ENCODE measurements at regions not wholly inside any gene's neighbourhood (a gene's known extent, or its start where the extent isn't known, plus 50 kb on each side); places are given as distances from the start of the nearest gene placed in this dataset.

GRCh38 chr10:128766915-128767314 is 640.7 kb upstream of the MKI67 start (continued):
- TF ChIP-seq, protein P1, sequence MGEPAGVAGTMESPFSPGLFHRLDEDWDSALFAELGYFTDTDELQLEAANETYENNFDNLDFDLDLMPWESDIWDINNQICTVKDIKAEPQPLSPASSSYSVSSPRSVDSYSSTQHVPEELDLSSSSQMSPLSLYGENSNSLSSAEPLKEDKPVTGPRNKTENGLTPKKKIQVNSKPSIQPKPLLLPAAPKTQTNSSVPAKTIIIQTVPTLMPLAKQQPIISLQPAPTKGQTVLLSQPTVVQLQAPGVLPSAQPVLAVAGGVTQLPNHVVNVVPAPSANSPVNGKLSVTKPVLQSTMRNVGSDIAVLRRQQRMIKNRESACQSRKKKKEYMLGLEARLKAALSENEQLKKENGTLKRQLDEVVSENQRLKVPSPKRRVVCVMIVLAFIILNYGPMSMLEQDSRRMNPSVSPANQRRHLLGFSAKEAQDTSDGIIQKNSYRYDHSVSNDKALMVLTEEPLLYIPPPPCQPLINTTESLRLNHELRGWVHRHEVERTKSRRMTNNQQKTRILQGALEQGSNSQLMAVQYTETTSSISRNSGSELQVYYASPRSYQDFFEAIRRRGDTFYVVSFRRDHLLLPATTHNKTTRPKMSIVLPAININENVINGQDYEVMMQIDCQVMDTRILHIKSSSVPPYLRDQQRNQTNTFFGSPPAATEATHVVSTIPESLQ (CRISPR knock-in tag; conservative IDR thresholded peaks at IDR 0.05): no peak

DNA sequence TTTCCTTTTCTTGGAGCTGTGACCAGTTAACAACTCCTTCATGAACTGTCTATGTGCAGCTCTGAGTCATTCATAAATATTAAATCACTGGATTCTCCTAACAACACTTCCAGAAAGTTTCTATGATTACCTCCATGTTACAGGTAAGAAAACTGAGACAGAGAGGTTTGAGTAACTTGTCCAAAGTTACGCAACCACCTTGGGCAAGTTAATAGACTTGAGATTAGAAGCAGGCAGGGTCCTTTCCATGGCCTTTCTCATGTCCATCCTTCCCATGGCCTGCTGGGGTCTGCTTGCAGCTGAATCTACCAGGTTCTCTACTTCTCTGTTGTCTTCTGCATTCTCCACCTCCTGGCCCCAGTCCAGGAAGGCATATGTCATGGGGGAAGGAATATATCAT is 648.8 kb upstream of the MKI67 start:
- WGBS (ENCODE audit: low lambda C conversion rate): 67% methylated on average over 1 of the region's 1 CpG
- Histone ChIP-seq H3K9ac (ENCODE audit: insufficient read depth, low read depth, low read length) (no peak overlapping the region), H3K27me3 (ENCODE audit: control insufficient read depth in 1 of 2, insufficient read depth in 2 of 2, low read length in 2 of 2) (peaks cover 0 to 6% of the 10 kb centered on the region in 2 experiments; a peak in 2 of 5 replicates), H3K9me3 (ENCODE audit: low read length) (no peaks in the 10 kb centered on the region), H4K20me1 (ENCODE audit: insufficient read depth, low read length) (no peaks in the 10 kb centered on the region), H3K27ac (ENCODE audit: extremely low read length, insufficient read depth, low read length) (no peak overlapping the region), H3K36me3 (replicated peaks in 1 of 2; ENCODE audit: control insufficient read depth in 1 of 2, insufficient read depth in 2 of 2, low read length in 2 of 2) (no peaks in the 10 kb centered on the region), H3K4me3 (replicated peaks in 1 of 3; ENCODE audit: insufficient read depth in 1 of 3, low read depth in 2 of 3, low read length in 3 of 3) (no peak overlapping the region), H3K4me2 (ENCODE audit: low read depth, low read length) (no peak overlapping the region), H3K4me1 (ENCODE audit: insufficient read depth, low read length) (no peaks in the 10 kb centered on the region), H3K79me2 (ENCODE audit: insufficient read depth, low read length) (no peaks in the 10 kb centered on the region), H2AFZ (ENCODE audit: low read length) (no peak overlapping the region)
- ChIA-PET POLR2A (no interaction called here), CTCF (ENCODE audit: low intra/inter-chr PET ratio, low total read pairs) (no interaction called here)
- in situ Hi-C loops (cut with HindIII; ENCODE audit: extremely low pct_ligation_motif_present, low pct_unique_long_range_greater_than_20kb): no loop called here
- no peak for ATAC-seq
- no peak for DNase-seq (ENCODE audit: low spot score)
- intact Hi-C loops (cut with micrococcal nuclease; ENCODE audit: unreplicated experiment): no loop called here
- no peak for FAIRE-seq
- no peak for TF ChIP-seq NBN (conservative IDR thresholded peaks at IDR 0.05)
- no peak for TF ChIP-seq EZH2 (conservative IDR thresholded peaks at IDR 0.05; ENCODE audit: low read depth, low read length)
- TF ChIP-seq CEBPB (IDR thresholded peaks at IDR 0.05; ENCODE audit: borderline replicate concordance, low read depth, low read length): peak; percentile 70; the same call in 1 of the 2 replicates
- BruUV-seq (replicated peaks): no TSS peak

GRCh38 chr10:128775743-128776142 is 649.5 kb upstream of the MKI67 start:
- H3K79me2 ChIP-seq (ENCODE audit: insufficient read depth, low read length): no peaks in the 10 kb centered on the region
- no peaks in the 10 kb centered on the region for H4K20me1 ChIP-seq (ENCODE audit: insufficient read depth, low read length)
- intact Hi-C loops (cut with micrococcal nuclease; ENCODE audit: unreplicated experiment): no loop called here
- POLR2A ChIA-PET: no interaction called here
- DNase-seq (ENCODE audit: low spot score) (no peak), ATAC-seq (no peak), FAIRE-seq (no peak)
- no peak overlapping the region for H2AFZ ChIP-seq (ENCODE audit: low read length)
- no peak overlapping the region for H3K27ac ChIP-seq (ENCODE audit: extremely low read length, insufficient read depth, low read length)
- H3K4me3 ChIP-seq (replicated peaks in 1 of 3; ENCODE audit: insufficient read depth in 1 of 3, low read depth in 2 of 3, low read length in 3 of 3): no peak overlapping the region
- H3K4me1 ChIP-seq (ENCODE audit: insufficient read depth, low read length): no peaks in the 10 kb centered on the region
- peaks cover 0 to 6% of the 10 kb centered on the region in 2 experiments; a peak in 2 of 5 replicates for H3K27me3 ChIP-seq (ENCODE audit: control insufficient read depth in 1 of 2, insufficient read depth in 2 of 2, low read length in 2 of 2)
- BruUV-seq (replicated peaks): no TSS peak
- CTCF ChIA-PET (ENCODE audit: low intra/inter-chr PET ratio, low total read pairs): no interaction called here
- TF ChIP-seq PLRG1 (conservative IDR thresholded peaks at IDR 0.05): no peak
- no peak for TF ChIP-seq HNF4G (IDR thresholded peaks at IDR 0.05; ENCODE audit: borderline replicate concordance, low read depth, low read length)
- TF ChIP-seq HNF4G (CRISPR knock-in tag; IDR thresholded peaks at IDR 0.05; ENCODE audit: borderline replicate concordance, low read depth): no peak
- TF ChIP-seq SETDB1 (CRISPR knock-in tag; IDR thresholded peaks at IDR 0.05; ENCODE audit: borderline replicate concordance): no peak
- TF ChIP-seq HOXA5 (CRISPR knock-in tag; IDR thresholded peaks at IDR 0.05): no peak
- no peak for TF ChIP-seq STAG1 (CRISPR knock-in tag; IDR thresholded peaks at IDR 0.05)
- TF ChIP-seq JUNB (CRISPR knock-in tag; IDR thresholded peaks at IDR 0.05; ENCODE audit: borderline replicate concordance): no peak
- TF ChIP-seq HNRNPUL1 (IDR thresholded peaks at IDR 0.05; ENCODE audit: low read depth, low read length): no peak
- TF ChIP-seq NBN (conservative IDR thresholded peaks at IDR 0.05): no peak
- no peak for TF ChIP-seq TEAD3 (CRISPR knock-in tag; optimal IDR thresholded peaks at IDR 0.05; ENCODE audit: borderline replicate concordance)
- no peak for TF ChIP-seq NFE2L1 (CRISPR knock-in tag; IDR thresholded peaks at IDR 0.05; ENCODE audit: borderline replicate concordance)
- TF ChIP-seq REL (CRISPR knock-in tag; conservative IDR thresholded peaks at IDR 0.05): no peak
- TF ChIP-seq ATM (IDR thresholded peaks at IDR 0.05; ENCODE audit: borderline replicate concordance): no peak
- no peak for TF ChIP-seq TOPORS (CRISPR knock-in tag; IDR thresholded peaks at IDR 0.05)
- H3K9ac ChIP-seq (ENCODE audit: insufficient read depth, low read depth, low read length): no peak overlapping the region
- in situ Hi-C loops (cut with HindIII; ENCODE audit: extremely low pct_ligation_motif_present, low pct_unique_long_range_greater_than_20kb): no loop called here
- no peaks in the 10 kb centered on the region for H3K9me3 ChIP-seq (ENCODE audit: low read length)
- WGBS (ENCODE audit: low lambda C conversion rate): 24% methylated on average over 10 of the region's 10 CpGs
- no peak overlapping the region for H3K4me2 ChIP-seq (ENCODE audit: low read depth, low read length)
- no peaks in the 10 kb centered on the region for H3K36me3 ChIP-seq (replicated peaks in 1 of 2; ENCODE audit: control insufficient read depth in 1 of 2, insufficient read depth in 2 of 2, low read length in 2 of 2)

Measured in HepG2 (cell line).